H9 (cell line): ENCODE measurements at regions not wholly inside any gene's neighbourhood (a gene's known extent, or its start where the extent isn't known, plus 50 kb on each side); places are given as distances from the start of the nearest gene placed in this dataset.

Experiments
- DNase-seq: peaks from one replicate; pipeline ENCODE4 v3.0.0-alpha.2; 2017
- H2AFZ ChIP-seq: one replicate; pipeline ENCODE4 v1.6.1; 2013; ENCODE audit warnings: mild to moderate bottlenecking, low read length, control low read depth, moderate library complexity
- H2AK5ac ChIP-seq: 2 replicates; pipeline ENCODE4 v1.6.1; 2013; ENCODE audit warnings: low read length, control low read depth, mixed read lengths; ENCODE audit not compliant: insufficient read length
- H2BK120ac ChIP-seq: one replicate; pipeline ENCODE4 v1.6.1; 2013; ENCODE audit warnings: low read depth, mild to moderate bottlenecking, low read length, control low read depth, inconsistent platforms; ENCODE audit not compliant: poor library complexity, severe bottlenecking
- H2BK12ac ChIP-seq: 2 replicates; pipeline ENCODE4 v1.6.1; 2013; ENCODE audit warnings: low read length, control low read depth, mixed read lengths, low read depth; ENCODE audit not compliant: insufficient read length
- H2BK15ac ChIP-seq: 2 replicates; pipeline ENCODE4 v1.6.1; 2013; ENCODE audit warnings: low read depth, low read length, control low read depth
- H2BK20ac ChIP-seq: one replicate; pipeline ENCODE4 v1.6.1; 2013; ENCODE audit warnings: low read depth, mild to moderate bottlenecking, low read length, control low read depth, inconsistent platforms; ENCODE audit not compliant: poor library complexity, severe bottlenecking
- H2BK5ac ChIP-seq: 2 replicates; pipeline ENCODE4 v1.6.1; 2013; ENCODE audit warnings: low read length, control low read depth, mixed read lengths; ENCODE audit not compliant: insufficient read length
- H3K14ac ChIP-seq: 2 replicates; pipeline ENCODE4 v1.6.1; 2013; ENCODE audit warnings: low read length, control low read depth; ENCODE audit not compliant: insufficient read depth
- H3K18ac ChIP-seq: 2 replicates; pipeline ENCODE4 v1.6.1; 2013; ENCODE audit warnings: low read depth, mild to moderate bottlenecking, mixed read lengths, low read length, control low read depth; ENCODE audit not compliant: insufficient read length
- H3K23ac ChIP-seq: 2 replicates; pipeline ENCODE4 v1.6.1; 2013; ENCODE audit warnings: low read length, control low read depth, mixed read lengths, low read depth; ENCODE audit not compliant: insufficient read length
- H3K23me2 ChIP-seq: 2 replicates; pipeline ENCODE4 v1.6.1; 2013; ENCODE audit warnings: low read depth, mild to moderate bottlenecking, mixed read lengths, low read length, control low read depth; ENCODE audit not compliant: insufficient read length, poor library complexity, severe bottlenecking
- H3K27ac ChIP-seq: 2 replicates; pipeline ENCODE4 v1.5.1; 2013; ENCODE audit warnings: low read length, control low read depth, mixed read lengths, low read depth; ENCODE audit not compliant: insufficient read length
- H3K27me3 ChIP-seq: 2 replicates; pipeline ENCODE4 v1.6.1; 2013; ENCODE audit warnings: low read length, control low read depth, inconsistent platforms; ENCODE audit not compliant: insufficient read depth
- H3K4ac ChIP-seq: 2 replicates; pipeline ENCODE4 v1.6.1; 2013; ENCODE audit warnings: low read depth, mild to moderate bottlenecking, control low read depth, inconsistent platforms, low read length, moderate library complexity
- H3K4me1 ChIP-seq: 2 replicates; pipeline ENCODE4 v1.6.1; 2013; ENCODE audit warnings: low read length, control low read depth, inconsistent platforms; ENCODE audit not compliant: insufficient read depth
- H3K4me2 ChIP-seq: 2 replicates; pipeline ENCODE4 v1.6.1; 2013; ENCODE audit warnings: low read length, control low read depth, mixed read lengths; ENCODE audit not compliant: insufficient read length, insufficient read depth
- H3K56ac ChIP-seq: 2 replicates; pipeline ENCODE4 v1.6.1; 2013; ENCODE audit warnings: low read depth, mild to moderate bottlenecking, mixed read lengths, low read length, control low read depth; ENCODE audit not compliant: insufficient read length
- H3K79me1 ChIP-seq: 2 replicates; pipeline ENCODE4 v1.6.1; 2013; ENCODE audit warnings: low read depth, mild to moderate bottlenecking, moderate library complexity, low read length, control low read depth, inconsistent platforms; ENCODE audit not compliant: insufficient read depth, poor library complexity, severe bottlenecking
- H3K79me2 ChIP-seq: 2 replicates; pipeline ENCODE4 v1.6.1; 2013; ENCODE audit warnings: low read length, control low read depth, inconsistent platforms; ENCODE audit not compliant: insufficient read depth
- H3K9ac ChIP-seq: 2 replicates; pipeline ENCODE4 v1.6.1; 2013; ENCODE audit warnings: low read length, control low read depth, mixed read lengths; ENCODE audit not compliant: insufficient read length; ENCODE audit errors: extremely low read depth
- H3K9me3 ChIP-seq: one replicate; pipeline ENCODE4 v1.6.1; 2013; ENCODE audit warnings: low read depth, low read length, inconsistent platforms; ENCODE audit not compliant: control insufficient read depth
- H3T11ph ChIP-seq: one replicate; pipeline ENCODE4 v1.6.1; 2013; ENCODE audit warnings: mild to moderate bottlenecking, low read length, control low read depth, inconsistent platforms
- H4K20me1 ChIP-seq: one replicate; pipeline ENCODE4 v1.6.1; 2013; ENCODE audit not compliant: control insufficient read depth, insufficient read length, insufficient read depth
- H4K5ac ChIP-seq: 2 replicates; pipeline ENCODE4 v1.6.1; 2013; ENCODE audit warnings: low read depth, mild to moderate bottlenecking, mixed read lengths, low read length, control low read depth; ENCODE audit not compliant: insufficient read length
- H4K8ac ChIP-seq: replicated peaks from 2 replicates; pipeline ENCODE4 v1.6.1; 2013; ENCODE audit warnings: low read length, control low read depth, mixed read lengths, low read depth; ENCODE audit not compliant: insufficient read length
- H4K91ac ChIP-seq: 2 replicates; pipeline ENCODE4 v1.6.1; 2013; ENCODE audit warnings: low read depth, mild to moderate bottlenecking, moderate library complexity, mixed read lengths, low read length, control low read depth; ENCODE audit not compliant: insufficient read length
- H3K27ac Mint-ChIP-seq, 3 experiments: 2 replicates in 2 of 3; 3 replicates in 1 of 3; pipeline ENCODE4 v1.8.0; 2020 to 2021; ENCODE audit warnings: mixed read lengths in 3 of 3, mild to moderate bottlenecking in 1 of 3, moderate library complexity in 1 of 3
- H3K27me3 Mint-ChIP-seq: 2 replicates; pipeline ENCODE4 v1.8.0; 2021; ENCODE audit warnings: low read depth, mild to moderate bottlenecking, moderate library complexity, mixed read lengths
- H3K36me3 Mint-ChIP-seq, 3 experiments: 2 replicates in 2 of 3; 3 replicates in 1 of 3; pipeline ENCODE4 v1.8.0; 2020 to 2021; ENCODE audit warnings: low read depth in 3 of 3, mixed read lengths in 3 of 3; ENCODE audit not compliant: insufficient read depth in 1 of 3
- H3K4me1 Mint-ChIP-seq, 2 experiments: 2 replicates each; pipeline ENCODE4 v1.8.0; 2020; ENCODE audit warnings: mixed read lengths in 2 of 2
- H3K4me3 Mint-ChIP-seq, 2 experiments: 2 replicates in 1 of 2; 3 replicates in 1 of 2; pipeline ENCODE4 v1.8.0; 2020 to 2021; ENCODE audit warnings: mild to moderate bottlenecking in 2 of 2, mixed read lengths in 2 of 2, moderate library complexity in 1 of 2
- H3K9me3 Mint-ChIP-seq, 2 experiments: 2 replicates in 1 of 2; 3 replicates in 1 of 2; pipeline ENCODE4 v1.8.0; 2020; ENCODE audit warnings: mild to moderate bottlenecking in 2 of 2, mixed read lengths in 2 of 2, moderate library complexity in 1 of 2
- CTCF ChIP-seq: fragments of 200-600 bp; sonication (generic); conservative IDR thresholded peaks from 3 replicates; pipeline ENCODE4 v1.8.0; 2021; ENCODE audit warnings: antibody characterized with exemption, mild to moderate bottlenecking
- WGBS: extraction: QIAGEN DNeasy Blood & Tissue Kit; methylation state at CpG from one replicate; pipeline ENCODE4 v1.1.7; 2013; ENCODE audit warnings: missing lambda C conversion rate, low lambda C conversion rate, mixed read lengths; ENCODE audit not compliant: insufficient read length; ENCODE audit errors: extremely low coverage; 5-methylcytosine and 5-hydroxymethylcytosine counted together

GRCh38 chr14:46490238-46490685 lies 161.3 kb downstream of the RPL10L start:
- H3K36me3 Mint-ChIP-seq = no peaks in the 10 kb centered on the region
- H3K27me3 Mint-ChIP-seq = no peaks in the 10 kb centered on the region
- no peak overlapping the region for H2AK5ac ChIP-seq
- H2BK12ac ChIP-seq = no peak overlapping the region
- H3K4ac ChIP-seq = no peak overlapping the region
- no peak overlapping the region for H3K9ac ChIP-seq
- no peak overlapping the region; a peak in 1 of 7 replicates for H3K27ac Mint-ChIP-seq
- H3K27ac ChIP-seq = no peak overlapping the region
- H4K91ac ChIP-seq = no peak overlapping the region
- no peak overlapping the region for H2BK20ac ChIP-seq
- H3K4me3 Mint-ChIP-seq = no peak overlapping the region
- DNase-seq = peak; percentile 40
- no peak overlapping the region for H2BK15ac ChIP-seq
- H3T11ph ChIP-seq = no peak overlapping the region
- TF ChIP-seq CTCF = peak; percentile 77
- no peak overlapping the region for H2AFZ ChIP-seq
- H3K79me1 ChIP-seq = no peaks in the 10 kb centered on the region
- no peak overlapping the region for H4K8ac ChIP-seq
- no peak overlapping the region for H3K23ac ChIP-seq
- H3K9me3 Mint-ChIP-seq = no peaks in the 10 kb centered on the region
- H3K79me2 ChIP-seq = no peaks in the 10 kb centered on the region
- no peaks in the 10 kb centered on the region for H3K9me3 ChIP-seq
- H3K4me2 ChIP-seq = no peak overlapping the region
- peaks cover 3 to 7% of the 10 kb centered on the region in 2 experiments; a peak in 1 of 4 replicates for H3K4me1 Mint-ChIP-seq
- no peak overlapping the region for H2BK120ac ChIP-seq
- H3K27me3 ChIP-seq = no peaks in the 10 kb centered on the region
- no peaks in the 10 kb centered on the region for H3K4me1 ChIP-seq
- WGBS = no CpG with 5 or more reads among the region's 1 CpG
- no peak overlapping the region for H3K14ac ChIP-seq
- H4K20me1 ChIP-seq = no peaks in the 10 kb centered on the region
- no peak overlapping the region for H3K56ac ChIP-seq
- no peak overlapping the region for H2BK5ac ChIP-seq
- no peak overlapping the region for H3K18ac ChIP-seq
- H3K23me2 ChIP-seq = no peaks in the 10 kb centered on the region
- H4K5ac ChIP-seq = no peak overlapping the region
